ENCODE measurements at regions not wholly inside any gene's neighbourhood (a gene's known extent, or its start where the extent isn't known, plus 50 kb on each side); places are given as distances from the start of the nearest gene placed in this dataset.

DNA sequence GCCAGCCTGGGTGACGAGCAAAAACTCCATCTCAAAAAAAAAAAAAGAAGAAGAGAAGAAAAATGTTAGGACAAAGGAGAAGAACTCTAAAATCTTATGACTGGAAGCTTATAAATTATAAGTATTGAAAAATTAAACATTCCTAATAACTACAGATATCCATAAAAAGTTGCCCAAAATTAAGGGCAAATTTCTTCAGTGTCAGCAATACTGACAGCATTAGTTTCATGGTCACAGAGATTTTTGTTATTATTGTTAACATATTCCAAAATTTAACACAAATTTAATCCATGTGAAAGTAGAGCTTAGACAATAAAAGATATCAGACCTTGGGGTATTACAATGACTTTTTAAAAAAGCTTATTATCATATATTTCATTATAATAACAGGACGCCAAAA lies 74.1 kb downstream of the NR2F2 start:
- TF ChIP-seq YY1 (IDR thresholded peaks at IDR 0.05; ENCODE audit: low read depth) (no peak), NFIC (IDR thresholded peaks at IDR 0.05) (no peak), EP300 (IDR thresholded peaks at IDR 0.05; ENCODE audit: borderline replicate concordance) (no peak), CREB1 (IDR thresholded peaks at IDR 0.05; ENCODE audit: low read depth) (no peak), TAF1 (IDR thresholded peaks at IDR 0.05; ENCODE audit: low read depth) (no peak), MAX (IDR thresholded peaks at IDR 0.05) (no peak), CEBPB (IDR thresholded peaks at IDR 0.05) (no peak), RAD21 (IDR thresholded peaks at IDR 0.05; ENCODE audit: low read depth) (no peak), ZBTB7A (IDR thresholded peaks at IDR 0.05; ENCODE audit: low read depth) (no peak), FOXM1 (IDR thresholded peaks at IDR 0.05; ENCODE audit: borderline replicate concordance, low read depth) (no peak)
- TF ChIP-seq, protein P1, sequence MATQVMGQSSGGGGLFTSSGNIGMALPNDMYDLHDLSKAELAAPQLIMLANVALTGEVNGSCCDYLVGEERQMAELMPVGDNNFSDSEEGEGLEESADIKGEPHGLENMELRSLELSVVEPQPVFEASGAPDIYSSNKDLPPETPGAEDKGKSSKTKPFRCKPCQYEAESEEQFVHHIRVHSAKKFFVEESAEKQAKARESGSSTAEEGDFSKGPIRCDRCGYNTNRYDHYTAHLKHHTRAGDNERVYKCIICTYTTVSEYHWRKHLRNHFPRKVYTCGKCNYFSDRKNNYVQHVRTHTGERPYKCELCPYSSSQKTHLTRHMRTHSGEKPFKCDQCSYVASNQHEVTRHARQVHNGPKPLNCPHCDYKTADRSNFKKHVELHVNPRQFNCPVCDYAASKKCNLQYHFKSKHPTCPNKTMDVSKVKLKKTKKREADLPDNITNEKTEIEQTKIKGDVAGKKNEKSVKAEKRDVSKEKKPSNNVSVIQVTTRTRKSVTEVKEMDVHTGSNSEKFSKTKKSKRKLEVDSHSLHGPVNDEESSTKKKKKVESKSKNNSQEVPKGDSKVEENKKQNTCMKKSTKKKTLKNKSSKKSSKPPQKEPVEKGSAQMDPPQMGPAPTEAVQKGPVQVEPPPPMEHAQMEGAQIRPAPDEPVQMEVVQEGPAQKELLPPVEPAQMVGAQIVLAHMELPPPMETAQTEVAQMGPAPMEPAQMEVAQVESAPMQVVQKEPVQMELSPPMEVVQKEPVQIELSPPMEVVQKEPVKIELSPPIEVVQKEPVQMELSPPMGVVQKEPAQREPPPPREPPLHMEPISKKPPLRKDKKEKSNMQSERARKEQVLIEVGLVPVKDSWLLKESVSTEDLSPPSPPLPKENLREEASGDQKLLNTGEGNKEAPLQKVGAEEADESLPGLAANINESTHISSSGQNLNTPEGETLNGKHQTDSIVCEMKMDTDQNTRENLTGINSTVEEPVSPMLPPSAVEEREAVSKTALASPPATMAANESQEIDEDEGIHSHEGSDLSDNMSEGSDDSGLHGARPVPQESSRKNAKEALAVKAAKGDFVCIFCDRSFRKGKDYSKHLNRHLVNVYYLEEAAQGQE (IDR thresholded peaks at IDR 0.05; ENCODE audit: low read depth), result no peak
- TF ChIP-seq, protein P2, sequence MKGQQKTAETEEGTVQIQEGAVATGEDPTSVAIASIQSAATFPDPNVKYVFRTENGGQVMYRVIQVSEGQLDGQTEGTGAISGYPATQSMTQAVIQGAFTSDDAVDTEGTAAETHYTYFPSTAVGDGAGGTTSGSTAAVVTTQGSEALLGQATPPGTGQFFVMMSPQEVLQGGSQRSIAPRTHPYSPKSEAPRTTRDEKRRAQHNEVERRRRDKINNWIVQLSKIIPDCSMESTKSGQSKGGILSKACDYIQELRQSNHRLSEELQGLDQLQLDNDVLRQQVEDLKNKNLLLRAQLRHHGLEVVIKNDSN (IDR thresholded peaks at IDR 0.05), result no peak
